GM12873 (cell line): ENCODE measurements at regions not wholly inside any gene's neighbourhood (a gene's known extent, or its start where the extent isn't known, plus 50 kb on each side); places are given as distances from the start of the nearest gene placed in this dataset.

Source experiments
- TF ChIP-seq, protein P1 (sequence below): IDR thresholded peaks from 2 replicates; pipeline ENCODE4 v1.5.1; 2012; ENCODE audit warnings: low read depth, mild to moderate bottlenecking, moderate library complexity, low read length, control low read depth; ENCODE audit not compliant: insufficient read depth; ENCODE audit errors: missing control alignments

DNA sequence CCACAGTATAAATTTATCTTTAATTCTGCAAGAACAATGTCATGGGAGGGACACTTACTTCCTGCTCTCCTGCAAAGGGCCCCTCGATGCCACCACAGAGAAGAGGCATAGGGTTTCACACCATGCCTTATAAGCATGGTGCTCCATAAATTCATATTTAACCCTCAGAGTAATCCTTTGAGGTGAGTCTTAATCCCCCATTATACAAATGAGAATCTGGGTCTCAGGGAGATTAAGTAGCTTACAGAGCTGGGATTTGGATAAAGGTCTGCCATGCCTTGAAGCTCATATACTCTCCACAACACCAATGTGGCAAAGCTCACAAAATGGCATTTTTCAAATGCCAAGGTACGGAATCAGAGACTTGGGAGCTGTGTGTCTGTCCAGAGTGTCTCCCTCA, 268.5 kb upstream of the CCL2 start:
- TF ChIP-seq, protein P1, sequence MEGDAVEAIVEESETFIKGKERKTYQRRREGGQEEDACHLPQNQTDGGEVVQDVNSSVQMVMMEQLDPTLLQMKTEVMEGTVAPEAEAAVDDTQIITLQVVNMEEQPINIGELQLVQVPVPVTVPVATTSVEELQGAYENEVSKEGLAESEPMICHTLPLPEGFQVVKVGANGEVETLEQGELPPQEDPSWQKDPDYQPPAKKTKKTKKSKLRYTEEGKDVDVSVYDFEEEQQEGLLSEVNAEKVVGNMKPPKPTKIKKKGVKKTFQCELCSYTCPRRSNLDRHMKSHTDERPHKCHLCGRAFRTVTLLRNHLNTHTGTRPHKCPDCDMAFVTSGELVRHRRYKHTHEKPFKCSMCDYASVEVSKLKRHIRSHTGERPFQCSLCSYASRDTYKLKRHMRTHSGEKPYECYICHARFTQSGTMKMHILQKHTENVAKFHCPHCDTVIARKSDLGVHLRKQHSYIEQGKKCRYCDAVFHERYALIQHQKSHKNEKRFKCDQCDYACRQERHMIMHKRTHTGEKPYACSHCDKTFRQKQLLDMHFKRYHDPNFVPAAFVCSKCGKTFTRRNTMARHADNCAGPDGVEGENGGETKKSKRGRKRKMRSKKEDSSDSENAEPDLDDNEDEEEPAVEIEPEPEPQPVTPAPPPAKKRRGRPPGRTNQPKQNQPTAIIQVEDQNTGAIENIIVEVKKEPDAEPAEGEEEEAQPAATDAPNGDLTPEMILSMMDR, result no peak

- TF ChIP-seq, protein P1, result no peak
These were observed 267.9 kb upstream of the CCL2 start for GRCh38 chr17:33987162-33987561.

- TF ChIP-seq, protein P1, result no peak
These were observed 265.5 kb upstream of the CCL2 start for GRCh38 chr17:33989361-33990148.

GRCh38 chr17:33990943-33991706, 264.0 kb upstream of the CCL2 start:
- TF ChIP-seq, protein P1, result no peak

DNA sequence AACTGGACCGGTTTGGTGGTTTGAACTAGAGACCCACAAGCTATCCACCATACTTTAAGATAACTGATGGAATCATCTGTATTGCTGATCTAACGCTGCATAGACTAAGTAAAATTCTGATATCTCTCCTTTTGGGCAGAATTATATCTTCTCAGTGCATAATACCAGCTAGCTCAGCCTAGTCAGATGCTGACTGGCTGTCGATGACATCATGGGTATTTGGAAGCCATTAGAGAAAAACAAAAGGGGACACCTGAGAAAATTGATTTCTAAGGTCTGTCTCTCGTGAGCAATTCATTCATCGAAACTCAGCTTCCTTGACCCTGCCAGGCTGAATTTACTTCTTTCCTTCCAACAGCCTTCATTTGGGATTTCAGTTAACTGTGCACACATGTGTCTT, 263.0 kb upstream of the CCL2 start:
- TF ChIP-seq, protein P1, result no peak

DNA sequence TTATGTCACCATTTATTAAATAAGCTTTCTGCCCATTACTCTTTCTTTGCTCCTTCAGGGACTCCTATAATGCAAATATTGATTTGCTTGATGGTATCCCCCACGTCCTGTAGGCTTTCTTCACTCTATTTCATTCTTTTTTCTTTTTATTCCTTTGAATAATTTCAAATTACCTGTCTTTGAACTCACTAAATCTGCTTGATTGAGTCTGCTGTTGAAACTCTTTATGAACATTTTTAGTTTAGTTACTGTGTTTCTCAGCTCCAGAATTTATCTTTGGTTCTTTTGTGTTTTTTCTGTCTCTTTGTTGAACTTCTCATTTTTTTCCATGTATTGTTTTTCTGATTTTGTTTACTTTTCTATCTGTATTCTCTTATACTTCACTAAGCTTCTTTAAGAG, 254.4 kb upstream of the CCL2 start:
- TF ChIP-seq, protein P1, result no peak

DNA sequence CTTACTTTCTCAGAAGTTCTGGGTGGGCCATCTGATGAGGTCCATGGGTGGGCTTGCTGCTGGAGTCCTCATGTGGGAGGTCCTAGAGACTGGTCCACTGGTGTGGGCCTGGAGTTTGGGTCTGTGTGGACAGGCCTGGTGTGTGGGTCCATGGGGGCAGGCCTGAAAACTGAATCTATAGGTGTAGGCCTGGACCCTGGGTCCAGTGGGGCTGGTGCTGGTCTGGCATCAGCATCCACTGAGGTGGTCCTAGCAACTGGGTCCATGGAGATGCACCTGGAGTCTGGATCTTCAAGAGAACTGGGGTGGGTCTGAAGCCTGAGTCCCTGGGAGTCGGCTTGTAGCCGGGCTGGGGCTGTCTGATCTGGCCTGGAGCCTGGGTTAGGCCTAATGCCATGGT, 253.8 kb upstream of the CCL2 start:
- TF ChIP-seq, protein P1, result no peak
